T-cell (primary cell): ENCODE measurements at regions not wholly inside any gene's neighbourhood (a gene's known extent, or its start where the extent isn't known, plus 50 kb on each side); places are given as distances from the start of the nearest gene placed in this dataset.

ENCODE experiments used
- ATAC-seq, 4 experiments: fragments of 200-7000 bp in 3 of 4; fragments of 150-1000 bp in 1 of 4; cut with Tn5 transposase; replicated peaks in 1 of 4; 1 replicate in 3 of 4; 2 replicates in 1 of 4; pipeline ENCODE4 v1.10.0; 2021; ENCODE audit warnings: moderate library complexity in 3 of 4, mild to moderate bottlenecking in 2 of 4, moderate number of reproducible peaks in 1 of 4
- CTCF ChIA-PET, 2 donors: fragments of 300-600 bp; sonication (Branson Sonifier 250); formaldehyde crosslinking; loops; one replicate each; lab custom pipeline; 2022; ENCODE audit warnings: antibody characterized with exemption in 2 of 2; lab: Charles Lee
- POLR2A ChIA-PET, 2 donors: fragments of 300-600 bp; sonication (Branson Sonifier 250); formaldehyde crosslinking; loops; one replicate each; lab custom pipeline; 2022; ENCODE audit warnings: antibody characterized with exemption in 2 of 2; lab: Charles Lee
- DNase-seq, 35 experiments: peaks; one replicate each; pipeline versions ENCODE4 v3.0.0 to v3.0.0-alpha.2; 2013 to 2023
- H3K27ac ChIP-seq: one replicate; pipeline ENCODE4 v1.5.1; 2013; ENCODE audit warnings: low read length
- H3K27me3 ChIP-seq, 2 experiments: replicated peaks in 1 of 2; 1 replicate in 1 of 2; 2 replicates in 1 of 2; pipeline versions ENCODE4 v1.6.1 to v1.7.0; 2013; ENCODE audit warnings: low read length in 1 of 2, mixed read lengths in 1 of 2; ENCODE audit not compliant: control insufficient read depth in 2 of 2, insufficient read depth in 2 of 2; ENCODE audit errors: extremely low read depth in 1 of 2
- H3K36me3 ChIP-seq, 2 donors: 1 replicate in 1 of 2; 2 replicates in 1 of 2; pipeline versions ENCODE4 v1.6.1 to v1.7.0; 2013; ENCODE audit warnings: low read length in 1 of 2; ENCODE audit not compliant: control insufficient read depth in 2 of 2, insufficient read depth in 1 of 2; ENCODE audit errors: extremely low read depth in 1 of 2
- H3K4me1 ChIP-seq, 2 experiments: 1 replicate in 1 of 2; 2 replicates in 1 of 2; pipeline versions ENCODE4 v1.6.1 to v1.7.0; 2013; ENCODE audit warnings: low read length in 2 of 2, mixed read lengths in 1 of 2; ENCODE audit not compliant: insufficient read depth in 2 of 2, control insufficient read depth in 1 of 2; ENCODE audit errors: extremely low read depth in 1 of 2
- H3K4me3 ChIP-seq, 2 donors: 1 replicate in 1 of 2; 2 replicates in 1 of 2; pipeline versions ENCODE4 v1.5.1 to v1.7.0; 2013; ENCODE audit warnings: mild to moderate bottlenecking in 2 of 2, low read length in 1 of 2, moderate library complexity in 1 of 2; ENCODE audit not compliant: control insufficient read depth in 1 of 2; ENCODE audit errors: extremely low read depth in 1 of 2
- H3K9me3 ChIP-seq: 2 replicates; pipeline ENCODE4 v1.7.0; 2013
- H3K27ac Mint-ChIP-seq, 2 donors: one replicate each; pipeline ENCODE4 v1.8.0; 2020 to 2021; ENCODE audit warnings: mild to moderate bottlenecking in 2 of 2, mixed read lengths in 2 of 2
- H3K27me3 Mint-ChIP-seq, 2 donors: one replicate each; pipeline ENCODE4 v1.8.0; 2021 to 2022; ENCODE audit warnings: mixed read lengths in 2 of 2
- H3K36me3 Mint-ChIP-seq: one replicate; pipeline ENCODE4 v1.8.0; 2021; ENCODE audit warnings: mixed read lengths
- H3K4me1 Mint-ChIP-seq, 3 donors: one replicate each; pipeline ENCODE4 v1.8.0; 2020 to 2022; ENCODE audit warnings: mixed read lengths in 3 of 3, mild to moderate bottlenecking in 1 of 3
- H3K4me3 Mint-ChIP-seq, 3 donors: one replicate each; pipeline ENCODE4 v1.8.0; 2020 to 2022; ENCODE audit warnings: mild to moderate bottlenecking in 3 of 3, mixed read lengths in 3 of 3, moderate library complexity in 3 of 3
- H3K9me3 Mint-ChIP-seq, 3 donors: one replicate each; pipeline ENCODE4 v1.8.0; 2020 to 2022; ENCODE audit warnings: mixed read lengths in 3 of 3
- WGBS: methylation state at CpG from one replicate; pipeline ENCODE4 v1.1.5; 2013; ENCODE audit warnings: missing lambda C conversion rate; ENCODE audit not compliant: insufficient coverage; 5-methylcytosine and 5-hydroxymethylcytosine counted together

- Histone ChIP-seq H3K27me3 (peaks cover 0 to 6% of the 10 kb centered on the region in 2 experiments), H3K4me1 (no peaks in the 10 kb centered on the region), H3K27ac (no peak overlapping the region), H3K36me3 (no peaks in the 10 kb centered on the region), H3K4me3 (no peak overlapping the region), H3K9me3 (no peaks in the 10 kb centered on the region)
- POLR2A ChIA-PET, result no interaction called here
- no peaks in the 10 kb centered on the region for H3K36me3 Mint-ChIP-seq
- no peak overlapping the region for H3K27ac Mint-ChIP-seq
- no peak overlapping the region for H3K4me3 Mint-ChIP-seq
- 40% methylated on average over 1 of the region's 3 CpGs for WGBS
- DNase-seq, result no peak
- CTCF ChIA-PET, result no interaction called here
- H3K4me1 Mint-ChIP-seq, result no peaks in the 10 kb centered on the region
- H3K27me3 Mint-ChIP-seq, result peaks cover 0 to 17% of the 10 kb centered on the region in 2 donors
- no peaks in the 10 kb centered on the region for H3K9me3 Mint-ChIP-seq
- no peak for ATAC-seq
Observed at GRCh38 chr6:21451546-21452013, 142.0 kb upstream of the SOX4 start.

DNA sequence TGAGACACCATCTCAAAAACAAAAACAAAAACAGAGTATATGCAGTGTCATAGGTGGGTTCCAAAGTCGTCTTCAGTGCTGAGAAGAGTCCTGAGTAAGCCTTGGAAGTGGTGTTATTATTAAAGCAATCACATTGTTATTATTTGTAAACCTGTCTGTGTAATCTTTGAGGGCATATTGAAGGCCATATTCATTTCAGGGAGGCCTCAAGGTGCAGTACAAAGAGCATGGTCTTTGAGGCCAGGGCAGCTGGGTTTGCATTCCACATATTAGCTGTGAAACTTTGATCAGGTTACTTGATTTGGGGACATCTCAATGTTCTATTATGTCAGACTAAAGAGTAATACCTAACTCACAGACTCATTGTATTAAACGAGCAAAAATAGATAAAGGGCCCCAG is 139.3 kb upstream of the SOX4 start:
- Histone ChIP-seq H3K4me3 (no peak overlapping the region), H3K27ac (no peak overlapping the region), H3K36me3 (no peaks in the 10 kb centered on the region), H3K9me3 (no peaks in the 10 kb centered on the region), H3K27me3 (peaks cover 0 to 6% of the 10 kb centered on the region in 2 experiments), H3K4me1 (no peaks in the 10 kb centered on the region)
- peaks cover 0 to 17% of the 10 kb centered on the region in 2 donors for H3K27me3 Mint-ChIP-seq
- H3K4me1 Mint-ChIP-seq, result no peaks in the 10 kb centered on the region
- H3K27ac Mint-ChIP-seq, result no peak overlapping the region
- H3K36me3 Mint-ChIP-seq, result no peaks in the 10 kb centered on the region
- POLR2A ChIA-PET, result no interaction called here
- no peaks in the 10 kb centered on the region for H3K9me3 Mint-ChIP-seq
- DNase-seq (no peak), ATAC-seq (no peak)
- CTCF ChIA-PET, result no interaction called here
- WGBS, result no CpG with 5 or more reads among the region's 2 CpGs
- H3K4me3 Mint-ChIP-seq, result no peak overlapping the region

- peaks cover 0 to 6% of the 10 kb centered on the region in 2 experiments for H3K27me3 ChIP-seq
- H3K9me3 Mint-ChIP-seq, result no peaks in the 10 kb centered on the region
- peaks cover 0 to 11% of the 10 kb centered on the region in 2 donors for H3K27me3 Mint-ChIP-seq
- H3K4me3 ChIP-seq, result no peak overlapping the region
- WGBS, result 100% methylated on average over 1 of the region's 6 CpGs
- no peaks in the 10 kb centered on the region for H3K36me3 ChIP-seq
- H3K4me1 ChIP-seq, result no peaks in the 10 kb centered on the region
- no peaks in the 10 kb centered on the region for H3K36me3 Mint-ChIP-seq
- no peak overlapping the region for H3K27ac Mint-ChIP-seq
- no peak overlapping the region for H3K4me3 Mint-ChIP-seq
- no peak for ATAC-seq
- no peaks in the 10 kb centered on the region for H3K4me1 Mint-ChIP-seq
- H3K27ac ChIP-seq, result no peak overlapping the region
- DNase-seq, result no peak
- H3K9me3 ChIP-seq, result no peaks in the 10 kb centered on the region
- POLR2A ChIA-PET, result no interaction called here
- CTCF ChIA-PET, result no interaction called here
Observed at GRCh38 chr6:21455071-21455470, 138.5 kb upstream of the SOX4 start.

DNA sequence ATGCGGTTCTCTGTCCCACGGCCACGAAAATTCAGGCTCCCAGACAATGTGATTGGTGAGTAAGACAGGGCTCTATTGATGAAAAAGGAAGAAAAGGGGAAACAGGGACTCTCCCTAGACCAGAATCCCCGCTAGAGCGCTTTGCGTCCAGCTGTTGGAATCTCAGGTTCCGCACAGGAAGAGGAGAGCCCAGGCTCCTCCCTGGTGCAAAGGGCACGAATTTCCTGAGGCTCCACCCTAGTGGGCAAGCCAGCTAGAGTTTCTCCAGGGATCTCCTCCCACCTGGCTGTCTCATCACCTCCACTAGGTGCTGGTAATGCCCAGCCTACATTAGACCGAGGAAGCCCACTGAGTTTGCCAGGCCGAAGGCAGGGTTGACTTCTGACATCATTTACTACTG is 135.9 kb upstream of the SOX4 start:
- Histone ChIP-seq H3K27ac (no peak overlapping the region), H3K36me3 (no peaks in the 10 kb centered on the region), H3K27me3 (peaks cover 0 to 6% of the 10 kb centered on the region in 2 experiments), H3K4me1 (no peaks in the 10 kb centered on the region), H3K4me3 (no peak overlapping the region), H3K9me3 (no peaks in the 10 kb centered on the region)
- POLR2A ChIA-PET, result no interaction called here
- Mint-ChIP-seq H3K4me1 (no peaks in the 10 kb centered on the region), H3K27ac (no peak overlapping the region), H3K36me3 (no peaks in the 10 kb centered on the region), H3K4me3 (no peak overlapping the region), H3K27me3 (peaks cover 0 to 4% of the 10 kb centered on the region in 2 donors), H3K9me3 (no peaks in the 10 kb centered on the region)
- no peak for DNase-seq
- WGBS, result 86% methylated on average over 6 of the region's 10 CpGs
- CTCF ChIA-PET, result no interaction called here
- no peak for ATAC-seq

DNA sequence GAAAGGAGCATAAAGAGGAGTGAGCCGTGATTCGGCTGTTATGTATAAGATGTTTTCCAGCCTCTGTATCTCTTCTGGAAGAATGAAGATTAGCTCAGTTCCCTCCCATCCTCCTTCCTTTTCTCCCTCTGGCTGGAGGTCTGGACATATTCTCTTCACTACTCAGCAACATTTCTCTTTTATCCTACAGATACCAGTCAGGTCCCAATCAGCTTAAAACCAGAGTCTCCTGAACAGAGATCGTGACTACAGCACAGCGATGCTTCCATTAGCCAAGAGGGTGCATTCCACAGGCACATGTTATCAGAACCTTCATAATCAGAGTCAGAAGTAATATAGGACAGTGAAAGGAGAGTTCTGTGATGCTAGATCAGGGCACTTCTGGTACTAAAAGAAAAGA is 133.9 kb upstream of the SOX4 start:
- Histone ChIP-seq H3K27ac (no peak overlapping the region), H3K36me3 (no peaks in the 10 kb centered on the region), H3K27me3 (no peaks in the 10 kb centered on the region), H3K4me3 (peak overlapping the region in 1 of 2 donors; percentile 2), H3K9me3 (no peaks in the 10 kb centered on the region), H3K4me1 (no peaks in the 10 kb centered on the region)
- no peak overlapping the region for H3K4me3 Mint-ChIP-seq
- no peaks in the 10 kb centered on the region for H3K4me1 Mint-ChIP-seq
- no peaks in the 10 kb centered on the region for H3K27me3 Mint-ChIP-seq
- ATAC-seq (no peak), DNase-seq (no peak)
- ChIA-PET POLR2A (no interaction called here), CTCF (no interaction called here)
- H3K27ac Mint-ChIP-seq, result no peak overlapping the region
- WGBS, result no CpG with 5 or more reads among the region's 4 CpGs
- H3K9me3 Mint-ChIP-seq, result no peaks in the 10 kb centered on the region
- H3K36me3 Mint-ChIP-seq, result no peaks in the 10 kb centered on the region

DNA sequence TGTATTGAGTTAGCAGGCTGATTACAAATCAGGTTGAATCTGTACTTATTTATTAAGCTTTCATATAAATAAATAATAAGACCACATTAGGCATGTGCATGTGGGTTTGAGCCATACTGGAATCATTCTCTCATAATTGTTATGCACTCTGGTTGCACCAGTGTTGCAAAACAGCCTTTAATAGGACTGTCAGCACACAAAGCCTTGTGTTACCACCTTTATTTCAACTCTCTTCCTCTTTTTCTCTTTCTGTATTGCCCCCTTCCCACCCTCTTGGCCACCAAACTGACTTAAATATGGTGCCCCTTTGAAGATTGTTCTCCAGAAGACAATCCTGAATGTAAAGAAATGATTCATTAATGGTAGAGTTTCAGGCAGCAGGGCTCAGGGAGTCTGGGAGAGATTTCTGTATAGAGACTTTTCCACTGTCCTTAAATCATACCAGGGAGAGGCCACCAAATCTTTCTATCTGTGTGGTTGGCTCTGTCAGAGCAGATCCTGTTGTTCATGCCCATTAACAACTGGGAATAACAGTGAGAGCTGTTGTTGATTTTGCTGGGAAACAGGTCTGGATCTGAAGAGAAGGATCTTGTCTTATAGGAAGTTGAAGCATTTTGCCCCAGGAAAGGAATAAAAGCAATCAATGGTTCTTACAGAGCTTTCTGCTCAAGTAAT is 131.6 kb upstream of the SOX4 start:
- CTCF ChIA-PET, result no interaction called here
- Mint-ChIP-seq H3K9me3 (no peaks in the 10 kb centered on the region), H3K36me3 (no peaks in the 10 kb centered on the region), H3K27ac (no peak overlapping the region), H3K27me3 (peaks cover 0 to 3% of the 10 kb centered on the region in 2 donors), H3K4me3 (no peak overlapping the region), H3K4me1 (no peaks in the 10 kb centered on the region)
- Histone ChIP-seq H3K9me3 (no peaks in the 10 kb centered on the region), H3K27ac (no peak overlapping the region), H3K36me3 (no peaks in the 10 kb centered on the region), H3K4me3 (no peak overlapping the region), H3K4me1 (no peaks in the 10 kb centered on the region), H3K27me3 (no peaks in the 10 kb centered on the region)
- ATAC-seq, result no peak
- POLR2A ChIA-PET, result no interaction called here
- no peak for DNase-seq

DNA sequence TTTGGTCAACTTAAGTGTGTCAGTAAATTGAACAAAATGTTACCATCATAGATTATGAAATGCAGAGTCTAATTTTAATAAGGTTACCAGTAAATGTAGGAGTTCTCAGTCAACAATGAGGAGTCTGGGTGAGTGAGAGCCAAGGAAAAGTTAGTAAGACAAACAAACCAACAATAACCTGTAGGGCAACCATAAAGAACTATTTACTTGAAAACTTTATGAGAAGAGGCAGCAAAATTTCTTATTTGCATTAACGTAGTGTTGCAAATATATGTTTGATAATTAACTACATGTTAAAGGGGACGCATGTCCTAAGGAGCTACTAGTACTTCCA is 131.1 kb upstream of the SOX4 start:
- no peaks in the 10 kb centered on the region for H3K9me3 ChIP-seq
- no peaks in the 10 kb centered on the region for H3K27me3 ChIP-seq
- H3K27ac ChIP-seq, result no peak overlapping the region
- Mint-ChIP-seq H3K36me3 (no peaks in the 10 kb centered on the region), H3K27ac (no peak overlapping the region), H3K27me3 (peaks cover 0 to 3% of the 10 kb centered on the region in 2 donors), H3K9me3 (no peaks in the 10 kb centered on the region), H3K4me3 (no peak overlapping the region), H3K4me1 (no peaks in the 10 kb centered on the region)
- H3K4me1 ChIP-seq, result no peaks in the 10 kb centered on the region
- no peak overlapping the region for H3K4me3 ChIP-seq
- no peaks in the 10 kb centered on the region for H3K36me3 ChIP-seq
- CTCF ChIA-PET, result no interaction called here
- DNase-seq (no peak), ATAC-seq (no peak)
- POLR2A ChIA-PET, result no interaction called here
- WGBS, result no CpG with 5 or more reads among the region's 2 CpGs
